ENCODE measurements at regions not wholly inside any gene's neighbourhood (a gene's known extent, or its start where the extent isn't known, plus 50 kb on each side); places are given as distances from the start of the nearest gene placed in this dataset.

DNA sequence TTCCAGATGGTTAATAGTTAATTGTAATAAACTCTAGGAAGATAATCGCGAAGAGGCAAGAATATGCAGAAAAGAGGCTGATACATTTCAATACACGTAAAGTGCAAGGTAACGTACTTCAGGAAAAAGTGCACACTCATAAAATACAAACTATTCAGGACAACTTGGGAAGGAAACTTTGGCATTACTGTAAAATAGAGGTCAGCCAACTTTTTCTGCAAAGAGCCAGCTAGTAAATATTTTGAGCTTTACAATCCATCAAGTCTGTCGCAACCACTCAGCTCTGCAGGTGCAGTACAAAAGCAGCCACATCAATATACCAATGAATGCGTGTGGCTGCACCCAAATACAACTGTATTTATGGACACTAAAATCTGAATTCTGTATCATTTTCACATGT lies 51.6 kb upstream of the THUMPD3 start:
- TF ChIP-seq CTCF (tag by site-specific recombination; IDR thresholded peaks at IDR 0.05) (no peak), ZNF624 (tag by site-specific recombination; IDR thresholded peaks at IDR 0.05) (no peak), ZNF426 (tag by site-specific recombination; IDR thresholded peaks at IDR 0.05) (no peak), INSM2 (tag by site-specific recombination; IDR thresholded peaks at IDR 0.05) (no peak), ZNF76 (tag by site-specific recombination; IDR thresholded peaks at IDR 0.05; ENCODE audit: borderline replicate concordance, low read depth) (no peak), ZNF138 (tag by site-specific recombination; IDR thresholded peaks at IDR 0.05; ENCODE audit: borderline replicate concordance) (no peak), ZNF830 (tag by site-specific recombination; IDR thresholded peaks at IDR 0.05; ENCODE audit: low read depth) (no peak), ZNF704 (tag by site-specific recombination; IDR thresholded peaks at IDR 0.05) (no peak), ZNF629 (tag by site-specific recombination; IDR thresholded peaks at IDR 0.05) (no peak)

Data from HEK293 (cell line).